Epidermal melanocyte (primary cell): ENCODE measurements at regions not wholly inside any gene's neighbourhood (a gene's known extent, or its start where the extent isn't known, plus 50 kb on each side); places are given as distances from the start of the nearest gene placed in this dataset.

Experiments
- DNase-seq: peaks from one replicate; pipeline ENCODE4 v3.0.0; 2011; ENCODE audit warnings: low spot score; ENCODE audit not compliant: insufficient read length

GRCh38 chr1:191641420-191642260 is 516.6 kb upstream of the RGS18 start:
- DNase-seq = no peak

- no peak for DNase-seq
These were observed 515.2 kb upstream of the RGS18 start for GRCh38 chr1:191643060-191643459.

GRCh38 chr1:191648939-191649338 is 509.3 kb upstream of the RGS18 start:
- DNase-seq = no peak

GRCh38 chr1:191662051-191662450 is 496.2 kb upstream of the RGS18 start:
- no peak for DNase-seq

- DNase-seq = peak; percentile 15
These were observed 495.5 kb upstream of the RGS18 start for GRCh38 chr1:191662746-191663145.

- no peak for DNase-seq
These were observed 489.7 kb upstream of the RGS18 start for GRCh38 chr1:191668525-191668924.

- no peak for DNase-seq
These were observed 488.6 kb upstream of the RGS18 start for GRCh38 chr1:191669629-191670028.

GRCh38 chr1:191671236-191671635 is 487.0 kb upstream of the RGS18 start:
- DNase-seq = no peak

GRCh38 chr1:191674626-191675179 is 483.6 kb upstream of the RGS18 start:
- DNase-seq = no peak

GRCh38 chr1:191675856-191676783 is 482.1 kb upstream of the RGS18 start:
- DNase-seq = no peak

GRCh38 chr1:191685669-191686068 is 472.6 kb upstream of the RGS18 start:
- DNase-seq = no peak

GRCh38 chr1:191687721-191688120 is 470.5 kb upstream of the RGS18 start:
- DNase-seq = no peak

GRCh38 chr1:191690931-191691330 is 467.3 kb upstream of the RGS18 start:
- no peak for DNase-seq

- no peak for DNase-seq
These were observed 464.5 kb upstream of the RGS18 start for GRCh38 chr1:191693797-191694196.

GRCh38 chr1:191695865-191696264 is 462.4 kb upstream of the RGS18 start:
- peak; percentile 21 for DNase-seq

GRCh38 chr1:191696354-191696753 is 461.9 kb upstream of the RGS18 start:
- DNase-seq = no peak

GRCh38 chr1:191697556-191697955 is 460.7 kb upstream of the RGS18 start:
- DNase-seq = no peak

- DNase-seq = no peak
These were observed 460.0 kb upstream of the RGS18 start for GRCh38 chr1:191698246-191698645.

- DNase-seq = no peak
These were observed 458.9 kb upstream of the RGS18 start for GRCh38 chr1:191699343-191699742.

- DNase-seq = no peak
These were observed 457.3 kb upstream of the RGS18 start for GRCh38 chr1:191700922-191701321.

GRCh38 chr1:191702124-191702523 is 456.1 kb upstream of the RGS18 start:
- DNase-seq = no peak

- no peak for DNase-seq
These were observed 451.0 kb upstream of the RGS18 start for GRCh38 chr1:191707288-191707687.
